ENCODE measurements at regions not wholly inside any gene's neighbourhood (a gene's known extent, or its start where the extent isn't known, plus 50 kb on each side); places are given as distances from the start of the nearest gene placed in this dataset.

GRCh38 chr20:56187534-56188165, 60.9 kb upstream of the MC3R start:
- no peaks in the 10 kb centered on the region for H3K4me1 ChIP-seq (ENCODE audit: control insufficient read depth, extremely low read depth, insufficient read depth, low read length)
- no peaks in the 10 kb centered on the region for H3K79me2 ChIP-seq (ENCODE audit: control insufficient read depth, insufficient read depth, low read length)
- H3K27me3 ChIP-seq (ENCODE audit: control insufficient read depth, extremely low read depth, insufficient read depth, low read length) = no peaks in the 10 kb centered on the region
- TF ChIP-seq EZH2 (IDR thresholded peaks at IDR 0.05; ENCODE audit: low read length) (no peak), CTCF (optimal IDR thresholded peaks at IDR 0.05 in 1 of 3, IDR thresholded peaks at IDR 0.05 in 1 of 3, conservative IDR thresholded peaks at IDR 0.05 in 1 of 3; ENCODE audit: extremely low read depth in 1 of 3, insufficient read depth in 2 of 3, low read length in 3 of 3) (peak; percentile 31 to 52 (median 43))
- H3K9me1 ChIP-seq (ENCODE audit: control insufficient read depth, extremely low read depth, insufficient read depth, low read length) = no peaks in the 10 kb centered on the region
- H2AFZ ChIP-seq (ENCODE audit: control insufficient read depth, low read length) = no peak overlapping the region
- no peak overlapping the region for H3K9ac ChIP-seq (ENCODE audit: control insufficient read depth, extremely low read depth, insufficient read depth, low read length)
- H3K9me3 ChIP-seq (ENCODE audit: control insufficient read depth, low read depth, low read length) = no peaks in the 10 kb centered on the region
- no peak for DNase-seq (ENCODE audit: low read depth, low spot score)
- H3K36me3 ChIP-seq (ENCODE audit: control insufficient read depth in 2 of 2, extremely low read depth in 1 of 2, insufficient read depth in 2 of 2, low read length in 2 of 2) = no peaks in the 10 kb centered on the region
- H3K4me3 ChIP-seq (ENCODE audit: control insufficient read depth in 2 of 3, extremely low read depth in 1 of 3, insufficient read depth in 2 of 3, low read depth in 1 of 3, low read length in 3 of 3) = no peak overlapping the region
- dilution Hi-C loops (cut with MboI; ENCODE audit: extremely low pct_ligation_motif_present, low sequenced_read_pairs) = no loop called here
- no peak overlapping the region for H3K27ac ChIP-seq (ENCODE audit: control insufficient read depth, insufficient read depth, low read length)
- no peaks in the 10 kb centered on the region for H4K20me1 ChIP-seq (ENCODE audit: control insufficient read depth, extremely low read depth, insufficient read depth, low read length)
- H3K4me2 ChIP-seq (ENCODE audit: control insufficient read depth, extremely low read depth, insufficient read depth, low read depth, low read length) = no peak overlapping the region
- no peak for FAIRE-seq

- no peaks in the 10 kb centered on the region for H3K9me1 ChIP-seq (ENCODE audit: control insufficient read depth, extremely low read depth, insufficient read depth, low read length)
- H3K4me2 ChIP-seq (ENCODE audit: control insufficient read depth, extremely low read depth, insufficient read depth, low read depth, low read length) = no peak overlapping the region
- no peak overlapping the region for H3K27ac ChIP-seq (ENCODE audit: control insufficient read depth, insufficient read depth, low read length)
- no peak overlapping the region for H3K9ac ChIP-seq (ENCODE audit: control insufficient read depth, extremely low read depth, insufficient read depth, low read length)
- H3K36me3 ChIP-seq (ENCODE audit: control insufficient read depth in 2 of 2, extremely low read depth in 1 of 2, insufficient read depth in 2 of 2, low read length in 2 of 2) = no peaks in the 10 kb centered on the region
- DNase-seq (ENCODE audit: low read depth, low spot score) (no peak), FAIRE-seq (no peak)
- TF ChIP-seq EZH2 (IDR thresholded peaks at IDR 0.05; ENCODE audit: low read length) (no peak), CTCF (optimal IDR thresholded peaks at IDR 0.05 in 1 of 3, IDR thresholded peaks at IDR 0.05 in 1 of 3, conservative IDR thresholded peaks at IDR 0.05 in 1 of 3; ENCODE audit: extremely low read depth in 1 of 3, insufficient read depth in 2 of 3, low read length in 3 of 3) (no peak)
- H4K20me1 ChIP-seq (ENCODE audit: control insufficient read depth, extremely low read depth, insufficient read depth, low read length) = no peaks in the 10 kb centered on the region
- no peak overlapping the region for H2AFZ ChIP-seq (ENCODE audit: control insufficient read depth, low read length)
- H3K4me3 ChIP-seq (ENCODE audit: control insufficient read depth in 2 of 3, extremely low read depth in 1 of 3, insufficient read depth in 2 of 3, low read depth in 1 of 3, low read length in 3 of 3) = no peak overlapping the region
- no peaks in the 10 kb centered on the region for H3K27me3 ChIP-seq (ENCODE audit: control insufficient read depth, extremely low read depth, insufficient read depth, low read length)
- dilution Hi-C loops (cut with MboI; ENCODE audit: extremely low pct_ligation_motif_present, low sequenced_read_pairs) = no loop called here
- H3K4me1 ChIP-seq (ENCODE audit: control insufficient read depth, extremely low read depth, insufficient read depth, low read length) = no peaks in the 10 kb centered on the region
- H3K9me3 ChIP-seq (ENCODE audit: control insufficient read depth, low read depth, low read length) = no peaks in the 10 kb centered on the region
- no peaks in the 10 kb centered on the region for H3K79me2 ChIP-seq (ENCODE audit: control insufficient read depth, insufficient read depth, low read length)
These were observed 54.5 kb upstream of the MC3R start for GRCh38 chr20:56194042-56194441.
